Adrenal gland (tissue), 9 donors: ENCODE measurements at regions not wholly inside any gene's neighbourhood (a gene's known extent, or its start where the extent isn't known, plus 50 kb on each side); places are given as distances from the start of the nearest gene placed in this dataset.

Experiments used
- DNase-seq, 7 donors: peaks; one replicate each; pipeline ENCODE4 v3.0.0-alpha.2; 2019 to 2020
- H3K27ac ChIP-seq, 5 donors: fragments of 200-600 bp; sonication (generic) in 4 of 5; 1 replicate in 3 of 5; 2 replicates in 2 of 5; pipeline versions ENCODE4 v1.5.1 to v1.8.0; 2016 to 2020; ENCODE audit warnings: mild to moderate bottlenecking in 1 of 5
- H3K27me3 ChIP-seq: fragments of 200-600 bp; 2 replicates; pipeline ENCODE4 v1.8.0; 2021
- H3K36me3 ChIP-seq, 2 donors: fragments of 200-600 bp; replicated peaks in 1 of 2; 1 replicate in 1 of 2; 2 replicates in 1 of 2; pipeline versions ENCODE4 v1.5.1 to v1.8.0; 2018 to 2022
- H3K4me1 ChIP-seq, 2 donors: fragments of 200-600 bp; replicated peaks in 1 of 2; 1 replicate in 1 of 2; 2 replicates in 1 of 2; pipeline versions ENCODE4 v1.5.1 to v1.8.0; 2018 to 2021
- H3K4me3 ChIP-seq, 4 donors: fragments of 200-600 bp; sonication (generic) in 3 of 4; one replicate each; pipeline ENCODE4 v1.5.1; 2016 to 2018
- H3K9me3 ChIP-seq, 3 donors: fragments of 200-600 bp; sonication (generic) in 1 of 3; replicated peaks in 1 of 3; 1 replicate in 2 of 3; 2 replicates in 1 of 3; pipeline versions ENCODE4 v1.5.1 to v1.8.0; 2016 to 2021
- POLR2A ChIP-seq, 2 donors: fragments of 450-650 bp; IDR thresholded peaks; one replicate each; pipeline ENCODE4 v1.6.1; 2017; ENCODE audit warnings: antibody characterized with exemption in 2 of 2, mild to moderate bottlenecking in 2 of 2, moderate library complexity in 1 of 2
- WGBS, 4 donors: extraction: QIAGEN DNeasy Blood & Tissue Kit in 2 of 4; methylation state at CpG; one replicate each; pipeline versions ENCODE4 v1.1.5 to v1.1.7; 2013 to 2017; 5-methylcytosine and 5-hydroxymethylcytosine counted together
- intact Hi-C, 2 donors: fragments of 100-400 bp; cut with DNase I; formaldehyde crosslinking; loops; one replicate each; pipeline versions ENCODE4 v1.14.1 to v1.15.0; 2022 to 2023
- TF ChIP-seq, protein P1 (sequence below), 6 experiments: fragments of 450-650 bp in 4 of 6; fragments of 200-600 bp in 2 of 6; sonication (generic) in 1 of 6; IDR thresholded peaks; 1 replicate in 5 of 6; 2 replicates in 1 of 6; pipeline versions ENCODE4 v1.5.1 to v1.8.0; 2016 to 2021; ENCODE audit warnings: antibody characterized with exemption in 6 of 6, mild to moderate bottlenecking in 2 of 6, moderate library complexity in 1 of 6
- donor health status: healthy with polysubstance abuse.
- donor health status: Bipolar disorder and iron deficiency.
- donor health status: DM: yes; HTN: yes; CAD: no.
- donor health status: DM: no; HTN: no; CAD: no.
- donor health status: DM: no; HTN: no; CAD: no.

DNA sequence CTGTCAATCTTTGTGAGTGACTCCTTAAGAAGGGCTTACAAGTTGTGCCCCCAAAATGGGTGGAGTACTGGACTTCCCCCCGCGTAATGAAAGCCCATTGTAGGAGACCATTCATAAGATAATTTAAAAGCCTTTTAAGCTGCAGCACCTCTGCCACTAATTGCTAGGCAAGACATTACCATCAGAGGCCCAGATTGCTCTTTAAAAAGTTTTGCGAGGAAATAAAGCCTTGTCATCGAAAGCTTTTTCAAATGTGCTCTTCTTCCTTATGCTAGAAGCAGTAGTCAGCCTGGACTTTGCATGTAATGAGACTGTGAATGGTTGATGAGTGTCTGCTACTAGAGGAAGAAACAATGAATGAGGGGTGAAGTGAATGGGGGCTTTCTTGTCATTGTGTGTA lies 345.3 kb upstream of the CDH2 start:
- Histone ChIP-seq H3K4me1 (no peaks in the 10 kb centered on the region), H3K36me3 (no peaks in the 10 kb centered on the region), H3K9me3 (no peaks in the 10 kb centered on the region), H3K27me3 (no peaks in the 10 kb centered on the region), H3K4me3 (no peak overlapping the region), H3K27ac (no peak overlapping the region)
- WGBS, 4 donors = 68 to 74% (median 71%) methylated on average over 4 of the region's 4 CpGs
- no peak for DNase-seq
- intact Hi-C loops = no loop called here
- no peak for TF ChIP-seq POLR2A (IDR thresholded peaks at IDR 0.05)

DNA sequence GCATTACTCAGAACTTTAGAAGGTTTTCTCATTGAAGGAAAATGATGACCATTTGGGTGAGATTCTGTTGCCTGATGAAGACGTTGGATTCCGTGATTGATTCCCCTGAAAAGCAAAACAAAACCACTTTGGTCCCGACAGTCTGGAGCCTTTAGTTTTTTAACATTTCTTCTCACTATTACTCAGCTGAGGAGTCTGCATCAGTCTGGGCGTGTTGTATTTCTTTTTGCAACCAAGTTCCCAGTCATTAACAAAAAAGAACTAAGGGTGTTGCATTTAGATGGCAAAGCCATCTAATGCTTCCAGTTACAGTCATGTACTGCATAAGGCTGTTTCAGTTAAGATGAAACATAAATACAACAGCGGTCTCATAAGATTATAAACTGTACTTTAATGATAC lies 343.1 kb upstream of the CDH2 start:
- H3K4me1 ChIP-seq = no peaks in the 10 kb centered on the region
- TF ChIP-seq, protein P1, sequence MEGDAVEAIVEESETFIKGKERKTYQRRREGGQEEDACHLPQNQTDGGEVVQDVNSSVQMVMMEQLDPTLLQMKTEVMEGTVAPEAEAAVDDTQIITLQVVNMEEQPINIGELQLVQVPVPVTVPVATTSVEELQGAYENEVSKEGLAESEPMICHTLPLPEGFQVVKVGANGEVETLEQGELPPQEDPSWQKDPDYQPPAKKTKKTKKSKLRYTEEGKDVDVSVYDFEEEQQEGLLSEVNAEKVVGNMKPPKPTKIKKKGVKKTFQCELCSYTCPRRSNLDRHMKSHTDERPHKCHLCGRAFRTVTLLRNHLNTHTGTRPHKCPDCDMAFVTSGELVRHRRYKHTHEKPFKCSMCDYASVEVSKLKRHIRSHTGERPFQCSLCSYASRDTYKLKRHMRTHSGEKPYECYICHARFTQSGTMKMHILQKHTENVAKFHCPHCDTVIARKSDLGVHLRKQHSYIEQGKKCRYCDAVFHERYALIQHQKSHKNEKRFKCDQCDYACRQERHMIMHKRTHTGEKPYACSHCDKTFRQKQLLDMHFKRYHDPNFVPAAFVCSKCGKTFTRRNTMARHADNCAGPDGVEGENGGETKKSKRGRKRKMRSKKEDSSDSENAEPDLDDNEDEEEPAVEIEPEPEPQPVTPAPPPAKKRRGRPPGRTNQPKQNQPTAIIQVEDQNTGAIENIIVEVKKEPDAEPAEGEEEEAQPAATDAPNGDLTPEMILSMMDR (IDR thresholded peaks at IDR 0.05) = no peak
- TF ChIP-seq POLR2A (IDR thresholded peaks at IDR 0.05) = no peak
- H3K9me3 ChIP-seq = no peaks in the 10 kb centered on the region
- intact Hi-C loops = no loop called here
- H3K36me3 ChIP-seq = no peaks in the 10 kb centered on the region
- H3K27ac ChIP-seq = no peak overlapping the region
- no peak overlapping the region for H3K4me3 ChIP-seq
- WGBS, 4 donors = 58 to 74% (median 67%) methylated on average over 5 of the region's 5 CpGs
- DNase-seq = no peak
- no peaks in the 10 kb centered on the region for H3K27me3 ChIP-seq

DNA sequence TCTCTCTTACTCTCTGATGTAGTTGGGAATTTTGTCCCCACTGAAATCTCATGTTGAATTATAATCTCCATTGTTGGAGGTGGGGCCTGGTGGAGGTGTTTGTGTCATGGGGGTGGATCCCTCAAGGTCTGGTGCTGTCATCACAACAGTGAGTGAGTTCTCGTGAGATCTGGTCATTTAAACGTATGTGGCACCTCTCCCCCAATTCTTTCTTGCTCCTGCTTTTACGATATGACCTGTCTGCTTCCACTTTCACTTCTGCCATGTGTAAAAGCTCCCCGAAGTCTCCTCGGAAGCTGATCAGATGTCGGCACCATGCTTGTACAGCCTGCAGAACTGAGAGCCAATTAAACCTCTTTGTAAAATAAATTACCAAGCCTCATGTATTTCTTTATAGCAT lies 337.8 kb upstream of the CDH2 start:
- Histone ChIP-seq H3K4me3 (no peak overlapping the region), H3K27ac (no peak overlapping the region), H3K27me3 (no peaks in the 10 kb centered on the region), H3K36me3 (no peaks in the 10 kb centered on the region), H3K4me1 (peaks cover 0 to 4% of the 10 kb centered on the region in 2 donors), H3K9me3 (no peaks in the 10 kb centered on the region)
- 80 to 87% (median 82%) methylated on average over 6 of the region's 6 CpGs for WGBS, 4 donors
- DNase-seq = no peak
- TF ChIP-seq, protein P1 (IDR thresholded peaks at IDR 0.05) = no peak
- TF ChIP-seq POLR2A (IDR thresholded peaks at IDR 0.05) = no peak
- intact Hi-C loops = no loop called here

DNA sequence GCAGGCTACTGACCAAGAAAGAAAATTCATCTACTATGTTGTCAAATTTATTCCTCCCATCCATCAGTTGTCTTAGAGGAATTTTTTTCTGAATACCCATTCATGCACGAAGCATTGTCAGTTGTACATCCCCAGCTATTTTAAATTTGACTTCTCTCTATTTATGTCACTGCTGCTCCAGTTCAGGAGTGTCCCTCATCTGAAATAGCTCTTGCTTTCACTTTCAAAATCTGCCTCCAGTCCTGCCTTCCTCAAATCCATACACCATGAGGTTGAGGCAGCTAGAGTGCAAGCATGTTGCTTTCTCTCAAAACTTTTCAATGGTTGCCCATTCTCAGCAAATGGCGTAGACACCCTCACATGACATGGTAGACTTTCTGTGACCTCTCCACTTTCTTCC lies 335.4 kb upstream of the CDH2 start:
- no peak for DNase-seq
- no peak overlapping the region for H3K4me3 ChIP-seq
- WGBS, 4 donors = 54 to 80% (median 71%) methylated on average over 2 of the region's 2 CpGs
- H3K9me3 ChIP-seq = no peaks in the 10 kb centered on the region
- TF ChIP-seq, protein P1 (IDR thresholded peaks at IDR 0.05) = no peak
- TF ChIP-seq POLR2A (IDR thresholded peaks at IDR 0.05) = no peak
- peaks cover 0 to 4% of the 10 kb centered on the region in 2 donors for H3K4me1 ChIP-seq
- no peak overlapping the region for H3K27ac ChIP-seq
- no peaks in the 10 kb centered on the region for H3K27me3 ChIP-seq
- intact Hi-C loops = no loop called here
- H3K36me3 ChIP-seq = no peaks in the 10 kb centered on the region

DNA sequence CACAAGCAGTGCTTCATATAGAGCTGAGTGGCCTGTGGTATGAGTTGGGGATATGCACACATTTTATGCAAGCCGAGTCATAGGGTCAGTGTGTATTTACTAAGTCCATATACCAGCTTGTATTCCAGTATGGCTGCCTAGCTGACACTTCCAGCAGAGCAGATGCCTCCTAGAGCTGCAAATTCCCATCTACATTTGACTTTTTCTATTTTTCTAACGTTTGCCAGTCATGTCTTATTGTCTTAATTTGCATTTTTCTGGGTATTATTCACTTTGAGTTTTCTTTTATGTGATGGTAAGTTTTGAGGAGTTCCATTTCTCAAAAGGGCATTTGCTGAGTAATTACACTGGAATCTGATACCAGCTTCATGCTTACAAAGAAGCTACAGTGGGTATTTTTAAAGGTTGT lies 334.5 kb upstream of the CDH2 start:
- Histone ChIP-seq H3K27ac (no peak overlapping the region), H3K36me3 (no peaks in the 10 kb centered on the region), H3K9me3 (no peaks in the 10 kb centered on the region), H3K4me1 (peaks cover 0 to 4% of the 10 kb centered on the region in 2 donors), H3K4me3 (no peak overlapping the region), H3K27me3 (no peaks in the 10 kb centered on the region)
- DNase-seq = no peak
- TF ChIP-seq, protein P1 (IDR thresholded peaks at IDR 0.05) = no peak
- TF ChIP-seq POLR2A (IDR thresholded peaks at IDR 0.05) = no peak
- whole genome bisulfite sequencing, 4 donors = 48 to 57% (median 55%) methylated on average over 2 of the region's 2 CpGs
- intact Hi-C loops = no loop called here
